WI38 (cell line): ENCODE measurements at regions not wholly inside any gene's neighbourhood (a gene's known extent, or its start where the extent isn't known, plus 50 kb on each side); places are given as distances from the start of the nearest gene placed in this dataset.

Source experiments
- H3K4me3 ChIP-seq: 2 replicates; pipeline ENCODE4 v1.5.1; 2011; ENCODE audit warnings: low read depth, mild to moderate bottlenecking, control low read depth, low read length
- CTCF ChIP-seq: IDR thresholded peaks from 2 replicates; pipeline ENCODE4 v1.5.1; 2012; ENCODE audit warnings: low read depth, mild to moderate bottlenecking, control low read depth, low read length

GRCh38 chr13:104204177-104204576, 1138.0 kb upstream of the SLC10A2 start:
- no peak for TF ChIP-seq CTCF
- no peak overlapping the region for H3K4me3 ChIP-seq

DNA sequence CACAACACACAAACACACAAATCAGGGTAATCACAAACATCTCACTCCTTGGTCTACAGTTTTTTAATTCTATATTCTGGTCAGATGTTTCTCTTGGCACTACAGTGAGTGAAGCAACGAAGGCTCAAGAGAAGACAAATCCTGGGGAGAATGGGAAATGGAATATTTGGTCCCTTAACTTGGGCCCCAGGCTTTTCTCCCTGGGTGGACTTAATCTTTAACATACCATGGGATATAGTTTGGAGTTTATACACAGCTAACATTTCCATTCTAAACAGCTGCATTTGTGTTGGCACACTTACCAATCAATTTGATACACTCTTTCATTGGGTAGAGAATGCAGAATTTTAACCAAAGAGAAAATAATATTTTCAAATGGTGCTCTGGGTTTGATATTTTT, 1132.6 kb upstream of the SLC10A2 start:
- TF ChIP-seq CTCF: no peak

GRCh38 chr13:104196611-104197010, 1130.4 kb upstream of the SLC10A2 start:
- no peak for TF ChIP-seq CTCF
- no peak overlapping the region for H3K4me3 ChIP-seq

More for the DNA sequence above, 1132.6 kb upstream of the SLC10A2 start:
- no peak overlapping the region for H3K4me3 ChIP-seq

GRCh38 chr13:104181526-104182231, 1115.5 kb upstream of the SLC10A2 start:
- TF ChIP-seq CTCF: no peak

DNA sequence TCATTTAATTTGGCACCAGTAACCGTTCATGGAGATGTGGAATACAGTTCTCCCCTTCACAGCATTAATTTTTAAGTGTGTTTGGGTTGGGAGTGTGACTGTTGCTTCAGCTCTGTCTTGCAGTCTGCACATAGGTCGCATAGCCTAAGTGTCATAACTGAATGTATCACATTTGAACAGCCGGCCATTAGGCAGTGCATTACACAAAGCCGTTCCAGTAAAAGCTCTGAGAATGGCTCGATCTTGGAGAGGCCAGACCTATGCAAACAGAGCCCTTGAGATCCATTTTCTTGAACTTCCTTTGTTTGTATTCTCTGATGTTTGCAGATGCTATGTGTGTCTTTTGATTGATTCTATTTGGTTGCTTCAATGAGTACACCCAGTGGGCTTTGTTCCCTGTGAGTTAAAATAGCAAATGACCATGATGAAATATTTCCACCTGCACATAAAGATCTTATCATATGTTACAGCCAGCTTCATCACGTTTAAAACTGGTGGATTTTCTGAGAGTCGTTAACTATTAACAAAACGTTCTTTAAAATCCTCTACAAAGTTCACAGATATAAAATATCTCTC, 1104.9 kb upstream of the SLC10A2 start:
- TF ChIP-seq CTCF: no peak

More at GRCh38 chr13:104181526-104182231, 1115.5 kb upstream of the SLC10A2 start:
- no peak overlapping the region for H3K4me3 ChIP-seq

DNA sequence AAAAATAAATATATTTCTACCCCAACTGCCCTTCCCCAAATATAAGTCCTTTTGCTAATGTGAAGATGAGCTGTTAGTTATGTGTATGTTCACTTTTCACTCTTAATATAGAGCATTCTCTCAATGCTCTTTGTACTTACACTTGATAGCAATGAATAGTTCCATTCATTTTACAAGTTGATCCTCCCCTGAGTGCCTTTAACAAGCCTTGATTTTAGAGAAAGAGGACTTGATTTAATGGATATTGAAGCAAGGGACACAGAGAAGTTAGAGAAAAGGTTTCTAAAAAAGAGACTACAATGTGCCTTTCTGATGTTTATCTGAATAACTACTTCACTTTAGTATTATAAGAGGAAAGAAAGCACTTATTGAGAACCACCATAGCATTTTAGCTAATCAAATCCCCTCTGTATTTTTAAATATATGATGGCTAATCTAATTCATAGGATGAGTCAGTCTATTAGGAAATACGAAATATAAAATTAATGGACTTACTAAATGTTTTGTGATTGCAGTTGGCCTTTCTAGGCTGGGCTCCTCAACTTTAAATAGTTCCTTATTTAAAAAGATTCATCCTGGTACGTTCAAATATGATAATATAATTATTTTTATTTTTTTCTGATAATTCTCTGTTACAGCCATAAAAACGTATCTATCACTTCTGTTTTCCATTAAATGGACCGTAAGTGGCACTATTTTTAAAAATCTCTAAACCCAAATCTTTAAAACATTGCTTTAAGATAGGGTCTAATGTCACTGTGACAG, 1097.8 kb upstream of the SLC10A2 start:
- TF ChIP-seq CTCF: no peak
- H3K4me3 ChIP-seq: no peak overlapping the region

More for the DNA sequence above, 1104.9 kb upstream of the SLC10A2 start:
- H3K4me3 ChIP-seq: no peak overlapping the region

GRCh38 chr13:104160536-104160935, 1094.3 kb upstream of the SLC10A2 start:
- TF ChIP-seq CTCF: no peak

More at GRCh38 chr13:104160536-104160935, 1094.3 kb upstream of the SLC10A2 start:
- no peak overlapping the region for H3K4me3 ChIP-seq
